Chondrocyte (in vitro differentiated cells): ENCODE measurements at regions not wholly inside any gene's neighbourhood (a gene's known extent, or its start where the extent isn't known, plus 50 kb on each side); places are given as distances from the start of the nearest gene placed in this dataset.
"Not testable (repeated sequence)": the region's sequence is repeated elsewhere in the genome, so short reads cannot be mapped to it uniquely, and the experiment has no call there.

Source experiments
- DNase-seq: peaks from one replicate; pipeline ENCODE4 v3.0.0; 2021; ENCODE audit warnings: mixed read lengths, low spot score
- H3K27ac Mint-ChIP-seq: one replicate; pipeline ENCODE4 v1.8.0; 2021; ENCODE audit warnings: mild to moderate bottlenecking, moderate library complexity, mixed read lengths; ENCODE audit not compliant: unreplicated experiment
- H3K27me3 Mint-ChIP-seq: 2 replicates; pipeline ENCODE4 v1.8.0; 2021; ENCODE audit warnings: low read depth, mixed read lengths
- H3K36me3 Mint-ChIP-seq: 2 replicates; pipeline ENCODE4 v1.8.0; 2021; ENCODE audit warnings: low read depth, mixed read lengths
- H3K4me1 Mint-ChIP-seq: 2 replicates; pipeline ENCODE4 v1.8.0; 2021; ENCODE audit warnings: low read depth, mild to moderate bottlenecking, mixed read lengths
- H3K4me3 Mint-ChIP-seq: one replicate; pipeline ENCODE4 v1.8.0; 2021; ENCODE audit warnings: mild to moderate bottlenecking, moderate library complexity, mixed read lengths; ENCODE audit not compliant: unreplicated experiment
- H3K9me3 Mint-ChIP-seq: 2 replicates; pipeline ENCODE4 v1.8.0; 2021; ENCODE audit warnings: low read depth, mixed read lengths
- CTCF ChIP-seq: fragments of 200-600 bp; sonication (generic); IDR thresholded peaks from 2 replicates; pipeline ENCODE4 v1.5.0; 2021; ENCODE audit warnings: antibody characterized with exemption, mild to moderate bottlenecking, moderate library complexity

GRCh38 chr15:83335542-83335941 lies 51.1 kb upstream of the BNC1 start:
- not testable (repeated sequence) for H3K27me3 Mint-ChIP-seq, H3K36me3 Mint-ChIP-seq, H3K27ac Mint-ChIP-seq, H3K9me3 Mint-ChIP-seq, H3K4me3 Mint-ChIP-seq, DNase-seq, H3K4me1 Mint-ChIP-seq

- no peak overlapping the region for H3K27ac Mint-ChIP-seq
- H3K4me3 Mint-ChIP-seq: no peak overlapping the region
- TF ChIP-seq CTCF: no peak
- peaks cover 9% of the 10 kb centered on the region for H3K27me3 Mint-ChIP-seq
- no peak for DNase-seq
- H3K36me3 Mint-ChIP-seq: no peaks in the 10 kb centered on the region
- H3K9me3 Mint-ChIP-seq: no peaks in the 10 kb centered on the region
- no peaks in the 10 kb centered on the region for H3K4me1 Mint-ChIP-seq
Observed at GRCh38 chr15:83339396-83339795, 54.9 kb upstream of the BNC1 start.

DNA sequence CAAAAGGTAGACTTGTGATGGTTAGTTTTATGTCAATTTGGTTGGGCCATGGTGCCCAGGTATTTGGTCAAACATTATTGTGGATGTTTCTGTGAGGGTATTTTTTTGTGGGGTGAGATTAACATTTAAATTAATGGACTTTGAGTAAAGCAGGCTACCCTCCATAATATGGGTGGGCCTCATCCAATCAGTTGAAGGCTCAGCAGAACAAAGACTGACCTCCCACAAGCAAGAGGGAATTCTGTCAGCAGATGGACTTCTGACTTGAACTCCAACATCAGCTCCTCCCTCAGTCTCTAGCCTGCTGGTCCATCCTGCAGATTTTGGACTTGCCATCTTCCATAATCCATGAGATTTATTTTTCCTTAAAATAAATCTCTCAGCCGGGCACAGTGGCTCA lies 55.6 kb upstream of the BNC1 start:
- Mint-ChIP-seq H3K36me3 (no peaks in the 10 kb centered on the region), H3K27me3 (peaks cover 9% of the 10 kb centered on the region), H3K4me1 (no peaks in the 10 kb centered on the region), H3K4me3 (no peak overlapping the region), H3K9me3 (no peaks in the 10 kb centered on the region), H3K27ac (no peak overlapping the region)
- TF ChIP-seq CTCF: no peak
- no peak for DNase-seq

DNA sequence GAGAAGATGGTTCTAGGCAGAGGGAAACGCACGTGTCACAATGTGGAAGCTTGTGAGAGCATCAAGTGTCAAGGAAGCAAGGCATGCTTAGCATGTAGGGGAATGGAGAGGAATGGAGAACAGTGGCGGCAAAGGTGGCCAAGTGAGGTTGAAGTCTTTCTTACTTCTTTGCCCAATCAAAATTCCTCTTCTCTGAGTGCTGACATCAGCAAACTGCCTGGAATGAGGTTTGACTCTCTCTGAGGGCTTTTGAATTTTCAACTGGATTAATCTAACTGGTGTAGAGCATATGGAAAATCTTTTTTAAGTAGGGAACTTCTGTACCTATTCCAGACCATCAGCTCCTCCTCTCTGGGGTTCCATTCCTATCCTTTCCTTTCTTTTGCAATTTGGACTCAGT lies 61.9 kb upstream of the BNC1 start:
- Mint-ChIP-seq H3K4me1 (no peaks in the 10 kb centered on the region), H3K27me3 (peaks cover 25% of the 10 kb centered on the region), H3K4me3 (no peak overlapping the region), H3K27ac (no peak overlapping the region), H3K36me3 (no peaks in the 10 kb centered on the region), H3K9me3 (no peaks in the 10 kb centered on the region)
- TF ChIP-seq CTCF: no peak
- DNase-seq: no peak

DNA sequence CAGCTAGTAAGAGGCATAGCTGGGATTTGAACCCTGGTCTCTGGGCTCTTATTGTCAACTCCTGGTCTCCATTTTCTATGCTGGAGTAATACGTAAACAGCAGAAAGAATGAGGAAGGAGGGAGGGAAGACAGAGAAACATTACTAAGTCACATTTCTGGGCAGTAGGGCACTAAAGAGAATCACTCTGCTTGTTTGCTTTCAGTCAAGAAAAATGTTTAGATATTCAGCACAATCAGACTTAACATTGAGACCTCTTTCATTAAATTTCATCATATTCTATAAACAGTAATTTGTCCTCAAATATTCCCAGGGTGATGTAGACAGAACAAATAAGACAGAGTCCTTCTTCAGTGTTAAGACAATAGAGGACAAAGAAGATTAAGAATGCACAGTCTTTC lies 67.7 kb upstream of the BNC1 start:
- Mint-ChIP-seq H3K36me3 (no peaks in the 10 kb centered on the region), H3K4me1 (peaks cover 4% of the 10 kb centered on the region), H3K9me3 (no peaks in the 10 kb centered on the region), H3K4me3 (no peak overlapping the region), H3K27me3 (peaks cover 9% of the 10 kb centered on the region), H3K27ac (peak overlapping the region; percentile 42)
- TF ChIP-seq CTCF: no peak
- DNase-seq: no peak

DNA sequence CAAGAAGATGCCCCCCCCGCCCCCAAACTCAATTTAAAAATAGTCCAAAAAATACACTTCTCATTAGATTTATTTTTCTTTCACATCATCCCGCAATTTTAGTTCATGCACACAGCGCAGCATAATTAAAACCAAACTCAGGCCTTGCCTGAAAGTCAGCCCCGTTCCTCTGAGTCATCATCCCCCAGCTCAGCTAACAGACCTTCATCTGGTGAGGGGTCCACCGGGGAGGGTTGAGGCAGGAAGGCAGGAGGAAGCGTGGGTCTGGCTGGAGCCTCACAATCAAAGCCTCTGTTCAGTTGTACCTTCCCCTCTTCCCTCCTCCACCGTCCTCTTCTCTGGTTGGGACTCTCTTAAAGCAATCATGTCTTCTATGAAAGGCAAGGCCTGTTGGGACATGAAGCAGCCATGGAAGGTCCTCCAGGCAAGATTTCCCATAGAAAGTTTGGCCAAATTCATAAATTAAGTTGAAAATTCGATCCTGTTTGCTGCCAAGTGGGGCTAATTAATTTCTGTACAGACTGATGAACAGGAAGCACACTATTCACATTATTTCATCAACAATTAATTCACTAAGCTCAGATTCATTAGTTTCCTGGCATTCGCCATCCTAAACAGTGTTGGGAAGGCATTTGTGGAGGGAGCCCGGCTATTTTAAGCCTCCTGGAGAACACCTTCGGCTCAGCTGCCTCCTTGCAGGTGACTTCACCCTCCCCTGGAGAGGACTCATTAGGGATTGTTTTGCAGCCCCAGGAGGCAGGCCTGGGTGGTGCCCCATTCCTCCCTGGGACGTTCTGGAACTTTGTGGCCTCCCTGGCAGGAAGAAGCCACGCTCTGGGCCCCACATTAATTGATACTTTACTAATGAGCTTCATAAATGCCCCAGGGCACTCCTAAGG lies 72.3 kb upstream of the BNC1 start:
- Mint-ChIP-seq H3K36me3 (no peaks in the 10 kb centered on the region), H3K9me3 (no peaks in the 10 kb centered on the region), H3K27ac (no peak overlapping the region), H3K27me3 (no peaks in the 10 kb centered on the region), H3K4me1 (peaks cover 4% of the 10 kb centered on the region), H3K4me3 (no peak overlapping the region)
- no peak for DNase-seq
- no peak for TF ChIP-seq CTCF
